Stimulated activated CD8-positive, alpha-beta memory T cell treated with anti-CD3 and anti-CD28 coated beads, Interleukin-4, amount 100 ng/mL, for 1 hour (primary cell): ENCODE measurements at regions not wholly inside any gene's neighbourhood (a gene's known extent, or its start where the extent isn't known, plus 50 kb on each side); places are given as distances from the start of the nearest gene placed in this dataset.
"Not testable (repeated sequence)": the region's sequence is repeated elsewhere in the genome, so short reads cannot be mapped to it uniquely, and the experiment has no call there.

Source experiments
- DNase-seq, 2 donors: peaks; one replicate each; pipeline ENCODE4 v3.0.0-alpha.2; 2020; ENCODE audit warnings: low read depth in 2 of 2, low spot score in 1 of 2

DNA sequence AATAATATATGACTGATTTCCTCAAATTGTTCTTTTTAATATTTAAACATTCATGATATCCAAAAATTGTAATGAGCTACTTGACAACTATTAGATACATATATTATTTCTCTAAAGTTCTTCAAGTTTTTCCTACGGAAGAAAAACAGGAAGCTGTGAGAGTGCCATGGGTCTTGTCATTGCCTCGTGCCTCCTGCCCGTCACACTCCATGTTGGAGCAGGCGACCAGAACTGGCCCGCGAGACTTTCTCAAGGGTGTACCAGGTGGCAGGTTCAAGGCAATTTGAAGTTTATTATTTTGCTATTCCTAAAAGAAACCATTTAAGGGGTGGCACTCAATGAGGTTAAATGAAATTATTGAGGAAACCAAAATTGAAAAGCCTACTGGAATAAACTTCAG lies 337.2 kb downstream of the HACE1 start:
- no peak for DNase-seq

GRCh38 chr6:104521176-104521575 lies 338.5 kb downstream of the HACE1 start:
- no peak for DNase-seq

- no peak for DNase-seq
Observed at GRCh38 chr6:104519566-104519965, 340.2 kb downstream of the HACE1 start.

DNA sequence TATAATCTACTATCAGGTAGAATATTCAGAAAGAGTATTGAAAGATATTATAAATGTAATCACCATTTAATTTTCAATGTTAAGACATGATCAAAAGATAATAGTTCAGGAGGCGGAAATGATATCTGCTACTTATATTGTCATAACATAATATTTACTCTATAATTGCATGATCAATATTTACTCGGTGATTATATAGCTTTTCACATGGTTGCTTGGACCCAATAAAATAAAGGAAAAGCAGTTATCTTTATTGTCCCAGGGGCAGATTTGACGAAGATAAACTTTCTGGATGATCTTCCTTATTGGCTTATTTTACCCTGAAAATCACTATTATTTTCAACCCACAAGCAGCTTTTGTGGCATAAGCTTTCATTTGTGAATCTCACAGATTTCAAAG lies 350.4 kb downstream of the HACE1 start:
- no peak for DNase-seq

GRCh38 chr6:104506429-104506828 lies 353.3 kb downstream of the HACE1 start:
- no peak for DNase-seq

DNA sequence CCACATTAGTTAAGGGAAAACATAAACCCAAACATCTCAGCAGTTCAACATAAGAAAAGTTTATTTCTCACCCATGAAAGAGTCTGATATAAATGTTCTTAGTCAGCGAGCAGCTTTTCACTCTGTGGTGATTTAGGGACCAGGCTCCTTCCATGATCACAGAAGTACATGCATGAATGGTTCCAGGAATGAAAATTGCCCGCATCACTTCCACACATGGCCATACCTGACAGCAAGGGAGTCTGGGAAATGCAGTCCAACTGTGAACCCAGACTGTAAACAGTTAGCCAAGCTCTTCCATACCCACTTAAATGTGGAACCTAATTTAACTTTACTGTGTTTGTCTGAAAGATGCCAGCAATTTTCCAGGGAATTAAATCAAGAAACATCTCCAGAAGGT lies 353.9 kb downstream of the HACE1 start:
- no peak for DNase-seq

DNA sequence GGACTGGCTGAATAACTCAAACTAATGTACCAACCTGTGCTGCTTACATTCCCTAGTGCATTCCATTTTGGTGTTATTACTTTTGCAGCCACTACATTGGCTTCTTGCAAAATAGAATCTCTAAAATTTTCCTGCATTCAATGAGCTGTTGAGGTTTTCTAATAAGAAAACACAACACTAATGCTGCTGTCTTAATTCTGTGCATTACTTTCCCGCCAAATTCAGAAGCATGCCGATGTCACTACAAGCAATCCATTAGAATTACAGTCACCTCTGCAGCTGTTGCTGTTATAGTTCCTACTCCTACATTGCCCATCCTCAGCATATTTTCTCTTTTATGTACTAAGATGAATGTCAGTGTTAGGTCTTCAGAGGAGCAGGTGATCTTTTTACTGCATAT lies 359.5 kb downstream of the HACE1 start:
- DNase-seq = no peak

GRCh38 chr6:104486035-104486434 lies 373.7 kb downstream of the HACE1 start:
- no peak for DNase-seq

DNA sequence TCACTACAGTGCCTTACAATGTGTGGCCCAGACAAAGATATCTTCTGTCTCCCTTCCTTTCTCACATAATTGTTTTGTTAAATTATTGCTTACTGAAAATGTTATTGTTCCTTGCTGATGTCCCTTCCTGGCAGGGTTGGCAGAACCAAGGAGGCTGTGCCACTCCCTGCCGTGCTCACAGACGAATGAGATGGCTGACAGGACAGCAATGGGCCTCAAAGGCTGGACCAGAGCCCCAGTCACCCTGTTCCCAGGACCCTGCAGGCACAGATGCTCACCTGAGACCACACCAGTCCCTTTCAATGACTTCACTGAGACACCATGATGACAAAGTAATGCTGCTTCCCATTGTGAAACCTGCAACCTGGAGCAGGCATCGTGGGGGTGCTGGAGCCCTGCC lies 375.1 kb downstream of the HACE1 start:
- no peak for DNase-seq

DNA sequence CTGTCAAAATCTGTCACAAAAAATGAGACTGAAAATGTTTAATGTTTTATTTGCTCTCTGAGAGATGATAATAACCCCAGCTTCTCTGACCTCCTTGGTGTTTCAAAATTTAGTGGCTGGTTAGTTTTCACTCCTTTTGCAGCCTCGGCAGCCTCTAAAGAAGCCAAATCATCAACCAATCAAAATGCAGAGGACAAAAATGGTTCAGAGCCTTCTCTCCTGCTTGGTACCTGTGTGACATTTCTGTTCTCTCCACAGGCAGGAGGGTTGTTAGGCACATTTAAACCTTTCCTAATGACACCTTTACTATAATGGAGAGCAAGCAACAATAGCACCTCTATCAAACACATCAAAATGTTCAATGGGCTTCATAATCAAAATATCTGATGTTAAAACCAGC lies 375.5 kb downstream of the HACE1 start:
- DNase-seq = no peak

- DNase-seq = no peak
Observed at GRCh38 chr6:104483225-104483834, 376.4 kb downstream of the HACE1 start.

GRCh38 chr6:104477569-104477968 lies 382.1 kb downstream of the HACE1 start:
- DNase-seq = no peak

- DNase-seq = no peak
Observed at GRCh38 chr6:104473021-104473429, 386.7 kb downstream of the HACE1 start.

DNA sequence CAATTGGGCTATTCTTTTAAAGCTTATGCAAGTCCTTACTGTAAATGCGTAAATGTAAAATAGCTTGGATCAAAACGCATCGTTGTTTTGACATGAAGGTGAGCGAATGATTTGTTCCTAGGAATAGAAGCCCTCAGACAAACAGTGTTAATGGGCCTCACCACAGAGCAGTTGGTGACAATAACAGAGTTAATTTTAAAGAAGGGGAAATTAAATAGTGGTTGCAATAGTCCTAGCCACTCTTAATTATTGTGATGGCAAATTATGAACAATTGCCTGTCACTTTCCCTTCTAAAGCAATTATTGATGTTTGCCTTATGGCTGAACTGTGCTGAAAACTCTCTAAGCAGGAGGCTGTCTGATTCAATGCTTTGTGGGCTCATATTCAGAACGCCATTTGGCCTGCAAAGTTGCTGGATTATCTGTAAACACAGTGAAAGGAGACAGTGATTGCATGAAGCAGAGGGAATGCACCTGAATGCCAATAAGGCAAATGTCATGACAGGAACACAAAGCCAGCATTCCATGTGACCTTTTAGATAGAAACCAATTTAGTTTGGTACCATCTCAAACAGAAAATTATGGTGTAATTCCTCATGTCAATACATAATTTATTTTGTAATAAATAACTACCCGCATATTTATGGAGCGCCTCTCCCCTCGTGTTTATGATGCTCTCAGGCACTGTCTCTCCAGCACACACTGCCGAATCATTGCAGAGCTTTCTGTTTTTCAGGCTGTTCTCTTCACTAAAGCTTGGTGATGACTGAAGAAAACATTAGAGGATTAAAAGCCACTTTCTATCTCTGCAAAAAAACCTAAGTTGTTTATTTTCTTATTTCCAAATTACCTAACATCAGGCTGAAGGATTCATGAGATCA lies 387.5 kb downstream of the HACE1 start:
- no peak for DNase-seq

DNA sequence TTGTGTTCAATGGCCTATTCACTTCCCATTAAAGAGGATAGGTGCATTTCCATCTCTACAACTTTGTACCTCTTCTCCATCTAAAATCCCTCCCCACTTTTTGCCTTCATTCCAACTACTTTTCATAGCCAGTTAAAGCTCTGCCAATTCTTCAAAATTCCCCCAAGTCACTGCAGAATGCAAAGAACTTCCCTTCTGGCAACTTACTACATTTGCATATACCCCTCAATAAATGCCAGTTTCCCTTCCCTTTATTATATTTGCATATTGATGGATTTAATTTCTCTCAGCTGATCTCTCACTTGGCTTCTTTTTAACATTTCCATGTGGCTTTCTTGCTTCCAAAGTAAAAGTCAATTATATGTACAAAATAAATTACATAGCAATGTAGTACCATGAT lies 393.4 kb downstream of the HACE1 start:
- no peak for DNase-seq

- no peak for DNase-seq
Observed at GRCh38 chr6:104462811-104463599, 396.7 kb downstream of the HACE1 start.

DNA sequence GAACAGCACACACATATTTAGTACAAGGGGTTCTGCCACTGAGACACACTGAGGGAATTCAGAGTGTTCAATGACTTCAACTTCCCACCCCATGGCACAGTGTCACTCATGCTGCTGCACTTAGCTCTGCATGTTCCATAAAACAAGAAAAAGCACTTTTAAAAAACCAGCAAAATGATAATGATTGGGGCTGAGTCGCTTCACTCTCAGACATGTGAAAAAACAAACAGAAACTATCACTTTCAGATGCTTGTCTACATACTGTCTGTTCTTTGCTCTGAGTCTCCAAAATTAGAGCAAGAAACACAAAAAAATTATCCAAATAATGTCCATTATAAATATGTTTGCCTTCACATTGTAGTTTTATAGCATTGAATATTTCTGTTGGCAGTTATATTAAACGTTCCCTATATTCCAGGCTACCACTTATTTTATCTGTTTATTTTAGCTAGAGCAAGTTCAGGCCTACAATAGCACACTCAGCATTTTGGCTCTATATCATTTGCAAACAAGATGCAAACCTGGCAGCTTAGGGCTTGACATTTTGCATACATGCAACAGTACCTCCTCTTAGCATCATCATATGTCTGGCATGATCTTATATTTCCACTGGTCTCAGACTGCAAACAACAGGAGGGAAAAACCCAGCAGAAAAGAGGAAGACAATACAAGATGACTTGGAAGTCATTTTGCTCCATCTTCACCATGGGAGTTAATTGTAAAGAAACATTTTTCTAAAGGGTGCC lies 398.8 kb downstream of the HACE1 start:
- no peak for DNase-seq

DNA sequence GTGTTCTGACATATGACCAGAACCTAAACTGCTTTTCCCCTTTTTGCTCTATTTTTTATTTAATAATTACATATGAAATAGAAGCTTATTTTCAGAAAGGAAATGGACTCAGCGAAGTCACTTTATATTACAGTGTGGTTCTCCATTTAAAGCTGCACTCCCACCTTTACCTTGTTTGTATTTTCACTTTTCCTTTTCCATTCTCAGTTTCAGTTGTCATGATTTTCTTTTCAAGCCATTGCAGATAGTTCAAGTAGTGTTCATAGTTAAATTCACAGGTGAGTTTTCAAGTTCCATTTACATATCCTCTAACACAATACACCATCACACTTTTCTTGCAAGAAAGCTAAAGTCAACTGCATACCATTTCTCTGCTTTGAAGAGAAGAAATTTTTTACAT lies 400.2 kb downstream of the HACE1 start:
- no peak for DNase-seq

DNA sequence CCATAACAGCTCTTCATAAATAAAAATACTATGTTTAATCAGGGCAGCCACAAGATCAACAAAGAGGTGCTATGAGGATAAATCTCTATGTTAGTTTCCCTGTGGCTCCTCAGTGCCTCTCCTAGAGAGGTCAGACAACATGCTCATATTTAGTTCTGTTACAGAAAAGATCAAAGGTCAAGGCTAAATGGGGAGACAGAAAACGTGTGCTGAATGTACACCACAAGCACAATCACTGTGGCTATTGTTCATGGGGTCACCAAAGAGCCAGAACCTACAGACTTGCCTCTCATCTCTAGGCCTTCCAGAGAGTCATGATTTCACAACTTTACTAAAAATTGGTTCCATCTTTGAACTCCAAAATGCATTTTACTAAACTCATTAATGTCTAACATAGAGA lies 409.8 kb downstream of the HACE1 start:
- DNase-seq = no peak

- DNase-seq = not testable (repeated sequence)
Observed at GRCh38 chr6:104446101-104447080, 413.3 kb downstream of the HACE1 start.
